ENCODE measurements at regions not wholly inside any gene's neighbourhood (a gene's known extent, or its start where the extent isn't known, plus 50 kb on each side); places are given as distances from the start of the nearest gene placed in this dataset.
"Not testable (repeated sequence)": the region's sequence is repeated elsewhere in the genome, so short reads cannot be mapped to it uniquely, and the experiment has no call there.

GRCh38 chr16:29297144-29297808 lies 109.2 kb downstream of the NPIPB11 start:
- not testable (repeated sequence) for H3K9me3 ChIP-seq, H3K4me3 ChIP-seq, H3K27me3 ChIP-seq, H3K27ac ChIP-seq, H3K36me3 ChIP-seq
- 92% methylated on average over 12 of the region's 17 CpGs for WGBS
- H3K4me1 ChIP-seq = peaks cover 19% of the 10 kb centered on the region
- DNase-seq (ENCODE audit: low spot score in 2 of 2) = peak in 1 of 2 donors; percentile 46

DNA sequence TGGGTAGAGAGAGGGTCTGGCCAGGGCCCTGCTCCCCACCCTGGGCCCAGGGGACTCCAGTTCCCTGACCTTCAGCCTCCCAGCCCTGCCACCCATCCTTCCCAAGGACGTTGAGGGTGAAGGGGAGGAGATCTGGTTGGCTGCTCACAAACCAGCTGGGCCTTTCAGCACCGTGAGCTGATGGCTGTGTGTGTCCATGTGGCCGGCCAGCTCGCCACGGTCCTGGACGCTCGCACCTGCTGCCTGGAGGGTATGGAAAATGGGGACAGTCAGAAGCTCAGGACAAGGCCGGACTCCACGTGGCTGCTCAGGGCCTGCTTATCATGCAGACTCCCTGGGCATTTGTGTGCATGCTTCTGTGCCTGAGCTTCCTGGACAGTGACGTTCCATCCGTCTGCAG lies 110.3 kb downstream of the NPIPB11 start:
- H3K9me3 ChIP-seq, H3K36me3 ChIP-seq, H3K27me3 ChIP-seq, H3K4me3 ChIP-seq, H3K27ac ChIP-seq: not testable (repeated sequence)
- H3K4me1 ChIP-seq = peaks cover 30% of the 10 kb centered on the region
- WGBS = 97% methylated on average over 5 of the region's 11 CpGs
- peak in 1 of 2 donors; percentile 35 for DNase-seq (ENCODE audit: low spot score in 2 of 2)

- not testable (repeated sequence) for H3K4me3 ChIP-seq; H3K9me3 ChIP-seq; H3K27ac ChIP-seq; H3K27me3 ChIP-seq; H3K36me3 ChIP-seq; DNase-seq (ENCODE audit: low spot score in 2 of 2)
- 93% methylated on average over 16 of the region's 21 CpGs for WGBS
- peaks cover 30% of the 10 kb centered on the region for H3K4me1 ChIP-seq
Measured at GRCh38 chr16:29294951-29295795, 111.3 kb downstream of the NPIPB11 start.

GRCh38 chr16:29294400-29294933 lies 112.0 kb downstream of the NPIPB11 start:
- not testable (repeated sequence) for H3K27ac ChIP-seq; H3K4me3 ChIP-seq; H3K9me3 ChIP-seq; H3K36me3 ChIP-seq; DNase-seq (ENCODE audit: low spot score in 2 of 2); H3K27me3 ChIP-seq
- WGBS = 97% methylated on average over 12 of the region's 12 CpGs
- H3K4me1 ChIP-seq = peaks cover 31% of the 10 kb centered on the region

- not testable (repeated sequence) for DNase-seq (ENCODE audit: low spot score in 2 of 2); H3K4me3 ChIP-seq; H3K9me3 ChIP-seq; H3K27me3 ChIP-seq; H3K36me3 ChIP-seq; H3K27ac ChIP-seq
- H3K4me1 ChIP-seq = peaks cover 39% of the 10 kb centered on the region
- 91% methylated on average over 5 of the region's 9 CpGs for WGBS
Measured at GRCh38 chr16:29293545-29293944, 113.0 kb downstream of the NPIPB11 start.

- H3K36me3 ChIP-seq; H3K4me3 ChIP-seq; H3K27me3 ChIP-seq; H3K9me3 ChIP-seq; DNase-seq (ENCODE audit: low spot score in 2 of 2); H3K27ac ChIP-seq: not testable (repeated sequence)
- H3K4me1 ChIP-seq = peaks cover 45% of the 10 kb centered on the region
- 67% methylated on average over 7 of the region's 24 CpGs for WGBS
Measured at GRCh38 chr16:29292952-29293471, 113.5 kb downstream of the NPIPB11 start.

DNA sequence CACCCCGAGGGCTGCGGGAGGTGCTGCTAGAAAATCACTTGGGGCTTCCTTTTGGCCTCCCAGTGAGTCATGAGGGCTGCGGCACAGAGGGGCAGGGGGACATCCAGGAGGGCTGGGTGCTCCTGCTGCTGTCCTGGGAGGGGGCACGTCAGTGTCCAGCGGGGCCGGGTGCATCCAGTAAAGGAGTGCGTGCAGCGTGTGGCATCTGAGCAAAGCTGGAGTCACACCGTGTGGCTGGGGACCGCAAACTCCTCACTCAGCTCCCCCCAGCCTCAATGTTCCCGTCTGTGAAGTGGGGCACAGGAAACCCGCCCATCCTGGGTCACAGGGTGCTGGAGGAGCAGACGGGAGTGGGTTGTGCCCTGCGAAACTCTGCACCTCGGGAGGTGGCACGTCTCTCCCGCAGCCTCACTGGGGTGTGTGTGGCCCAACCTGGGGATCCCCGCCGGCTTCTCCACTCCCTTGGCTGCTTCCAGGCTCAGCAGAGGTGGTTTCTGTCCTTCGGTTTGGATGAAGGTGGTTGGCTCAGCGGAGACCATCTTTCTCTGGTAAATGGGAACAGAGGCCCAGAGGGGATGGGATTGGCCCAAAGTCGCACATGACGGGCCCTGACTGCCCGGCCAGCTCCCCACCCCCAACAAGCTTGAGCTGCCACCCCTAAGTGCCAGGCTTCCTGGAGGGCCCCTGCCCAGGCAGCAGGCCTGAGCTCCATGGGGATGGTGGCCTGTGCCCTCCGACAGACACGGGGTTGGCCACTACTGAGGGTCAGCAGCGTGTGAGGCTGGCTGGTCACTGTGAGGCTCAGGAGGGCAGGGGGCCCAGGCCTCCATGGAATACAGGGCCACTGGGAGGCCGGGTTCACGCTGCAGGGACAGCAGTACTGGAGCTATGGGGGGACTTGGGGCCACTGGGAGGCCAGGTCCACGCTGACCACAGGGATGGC lies 114.9 kb downstream of the NPIPB11 start:
- not testable (repeated sequence) for H3K9me3 ChIP-seq; DNase-seq (ENCODE audit: low spot score in 2 of 2); H3K4me3 ChIP-seq; H3K27me3 ChIP-seq; H3K36me3 ChIP-seq
- Histone ChIP-seq H3K4me1 (peaks cover 49% of the 10 kb centered on the region), H3K27ac (peak overlapping the region; percentile 75)
- 83% methylated on average over 6 of the region's 30 CpGs for WGBS

DNA sequence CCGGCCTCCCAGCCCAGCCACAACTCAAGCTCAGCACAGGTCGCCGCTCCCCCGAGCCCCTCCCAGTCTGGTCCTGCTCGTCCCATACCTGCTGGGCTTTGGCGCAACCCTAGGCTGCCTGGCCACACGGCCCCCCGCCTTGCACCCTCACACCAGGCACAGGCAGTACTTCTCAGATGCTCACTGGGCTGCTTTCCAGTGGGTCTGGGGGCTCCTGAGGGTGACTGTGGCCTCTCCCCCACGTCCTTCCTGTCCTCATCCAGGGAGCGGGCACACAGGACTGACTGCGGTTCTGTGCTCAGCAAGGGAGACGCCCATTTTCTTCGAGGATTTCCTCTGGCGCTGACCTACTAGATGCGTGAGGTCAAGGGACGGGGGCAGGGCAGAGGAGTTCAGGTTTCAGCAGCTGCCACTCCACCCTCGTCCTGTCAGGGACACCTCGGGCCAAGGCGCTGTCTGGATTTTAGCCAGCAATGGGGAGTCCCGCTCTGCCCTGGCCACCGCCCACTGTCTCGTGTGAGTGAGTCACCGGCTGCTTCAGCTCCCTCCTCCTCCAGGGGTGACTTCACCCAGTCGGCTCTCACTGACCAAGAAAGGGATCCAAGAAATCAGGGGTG lies 115.8 kb downstream of the NPIPB11 start:
- 43% methylated on average over 10 of the region's 24 CpGs for WGBS
- H3K4me3 ChIP-seq = peak overlapping the region; percentile 39
- H3K27me3 ChIP-seq = no peaks in the 10 kb centered on the region
- H3K36me3 ChIP-seq = no peaks in the 10 kb centered on the region
- peaks cover 49% of the 10 kb centered on the region for H3K4me1 ChIP-seq
- no peaks in the 10 kb centered on the region for H3K9me3 ChIP-seq
- peak; percentile 97 to 98 for DNase-seq (ENCODE audit: low spot score in 2 of 2)
- TF ChIP-seq EP300 (IDR thresholded peaks at IDR 0.05) (no peak), POLR2A (IDR thresholded peaks at IDR 0.05) (peak in 1 of 2 donors; percentile 11), POLR2AphosphoS5 (IDR thresholded peaks at IDR 0.05) (peak in 2 of 3 donors; percentile 20 to 65), CTCF (IDR thresholded peaks at IDR 0.05) (no peak)
- peak overlapping the region; percentile 75 for H3K27ac ChIP-seq

DNA sequence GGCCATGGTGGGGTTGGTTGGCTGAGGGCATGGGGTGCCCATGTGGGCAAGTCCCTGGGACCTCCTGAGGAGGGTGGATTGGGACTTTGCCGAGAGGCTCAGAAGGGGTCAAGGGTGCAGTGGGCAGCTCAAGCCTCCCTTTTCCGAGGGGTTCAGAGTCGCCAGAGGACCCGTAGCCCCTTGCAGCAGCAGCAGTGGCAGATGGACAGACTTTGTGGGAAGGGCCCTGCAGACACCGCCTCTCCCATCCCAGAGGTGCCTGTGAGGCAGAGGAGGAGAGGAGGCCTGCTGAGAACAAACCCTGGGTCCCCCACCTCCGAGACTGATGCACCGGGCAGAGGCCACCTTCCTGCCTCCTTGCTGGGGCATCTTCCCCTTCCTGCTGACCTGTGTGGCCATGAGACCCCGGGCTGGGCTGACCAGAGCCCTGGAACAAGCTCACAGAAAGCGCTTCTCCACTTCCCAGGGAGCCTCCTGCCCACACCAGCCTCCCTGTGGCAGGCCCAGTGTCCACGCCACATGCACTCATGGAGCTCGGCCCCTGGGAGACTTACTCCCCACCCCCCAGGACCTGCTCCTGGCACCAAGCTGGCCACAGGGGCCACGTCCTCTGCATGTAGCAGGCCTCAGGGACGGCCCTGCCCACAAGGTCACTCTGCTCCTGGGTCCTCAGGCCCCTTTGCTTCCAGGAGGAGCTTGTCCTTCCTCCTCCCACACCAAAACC lies 116.8 kb downstream of the NPIPB11 start:
- H3K4me1 ChIP-seq = peaks cover 59% of the 10 kb centered on the region
- WGBS = no CpG with 5 or more reads among the region's 13 CpGs
- not testable (repeated sequence) for H3K36me3 ChIP-seq; DNase-seq (ENCODE audit: low spot score in 2 of 2); H3K27me3 ChIP-seq; H3K9me3 ChIP-seq; H3K27ac ChIP-seq; H3K4me3 ChIP-seq

DNA sequence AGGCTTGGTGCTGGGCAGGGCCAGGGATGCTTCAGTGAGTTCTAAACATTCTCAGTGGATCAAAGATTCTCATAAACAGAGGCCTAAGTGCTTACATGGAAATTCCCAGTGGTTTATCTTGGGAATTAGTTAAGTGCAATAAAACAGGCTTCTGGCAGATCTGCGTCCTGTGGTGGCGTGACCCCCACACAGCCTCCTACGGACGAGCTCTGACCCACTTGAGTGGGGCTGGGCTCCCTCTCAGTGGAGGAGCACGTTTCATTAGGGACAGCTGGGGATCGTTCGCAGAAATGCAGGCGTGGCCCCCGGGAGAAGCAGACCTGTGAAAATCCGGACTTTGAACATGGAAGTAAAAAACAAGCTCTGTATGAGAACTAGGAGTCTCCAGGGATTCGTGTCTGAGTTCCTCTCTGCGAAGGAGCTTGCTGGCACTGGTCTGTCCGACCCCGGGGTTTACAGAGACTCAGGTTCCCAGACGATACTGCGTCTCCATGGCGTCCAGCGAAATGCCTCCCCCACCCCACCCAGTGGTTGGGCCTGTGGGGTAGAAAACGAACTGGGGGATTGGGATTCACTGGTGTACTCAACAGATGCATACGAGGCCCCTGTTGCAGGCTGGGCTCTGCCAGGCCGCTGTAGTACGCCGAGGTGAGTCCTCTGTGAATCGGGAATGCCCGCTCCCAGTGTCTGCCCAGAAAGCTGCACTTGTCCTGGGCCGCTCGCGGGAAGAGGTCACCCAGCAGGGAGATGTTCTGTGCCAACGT lies 117.6 kb downstream of the NPIPB11 start:
- H3K36me3 ChIP-seq; H3K9me3 ChIP-seq; H3K4me3 ChIP-seq; H3K27me3 ChIP-seq; DNase-seq (ENCODE audit: low spot score in 2 of 2): not testable (repeated sequence)
- WGBS = 72% methylated on average over 20 of the region's 29 CpGs
- H3K4me1 ChIP-seq = peaks cover 60% of the 10 kb centered on the region
- H3K27ac ChIP-seq = peak overlapping the region; percentile 59

Measured in suprapubic skin (tissue), 4 donors.